Left lung (tissue), 4 donors: ENCODE measurements at regions not wholly inside any gene's neighbourhood (a gene's known extent, or its start where the extent isn't known, plus 50 kb on each side); places are given as distances from the start of the nearest gene placed in this dataset.

ENCODE experiments used
- ATAC-seq: fragments of 200-7000 bp; cut with Tn5 transposase; one replicate; pipeline ENCODE4 v1.9.1; 2020; ENCODE audit warnings: moderate library complexity
- DNase-seq, 4 donors: peaks; one replicate each; pipeline ENCODE4 v3.0.0-alpha.2; 2013 to 2020
- H3K27ac ChIP-seq, 2 donors: fragments of 200-600 bp; sonication (generic) in 1 of 2; one replicate each; pipeline versions ENCODE4 v1.5.0 to v1.8.0; 2020 to 2021
- H3K27me3 ChIP-seq, 2 donors: fragments of 200-600 bp; sonication (generic) in 1 of 2; one replicate each; pipeline versions ENCODE4 v1.5.0 to v1.8.0; 2020 to 2021
- H3K36me3 ChIP-seq, 2 donors: fragments of 200-600 bp; sonication (generic) in 1 of 2; one replicate each; pipeline versions ENCODE4 v1.5.0 to v1.8.0; 2020 to 2021
- H3K4me1 ChIP-seq, 2 donors: fragments of 200-600 bp; one replicate each; pipeline ENCODE4 v1.8.0; 2021
- H3K4me3 ChIP-seq, 2 donors: fragments of 200-600 bp; sonication (generic) in 1 of 2; one replicate each; pipeline versions ENCODE4 v1.5.0 to v1.8.0; 2020 to 2021; ENCODE audit warnings: mild to moderate bottlenecking in 1 of 2
- H3K9me3 ChIP-seq, 2 donors: fragments of 200-600 bp; sonication (generic) in 1 of 2; one replicate each; pipeline versions ENCODE4 v1.5.0 to v1.8.0; 2020 to 2021
- intact Hi-C, 2 donors: fragments of 100-400 bp; cut with DNase I; formaldehyde crosslinking; loops; one replicate each; pipeline versions ENCODE4 v1.11.2 to v1.14.2; 2022
- TF ChIP-seq, protein P1 (sequence below), 2 donors: fragments of 200-600 bp; sonication (generic) in 1 of 2; IDR thresholded peaks; one replicate each; pipeline versions ENCODE4 v1.5.0 to v1.8.0; 2021; ENCODE audit warnings: antibody characterized with exemption in 2 of 2
- donor health status: DM: no; HTN: yes; CAD: no.
- donor health status: DM: no; HTN: no; CAD: no.

- no peaks in the 10 kb centered on the region for H3K9me3 ChIP-seq
- no peaks in the 10 kb centered on the region for H3K27me3 ChIP-seq
- peak in 2 of 4 donors; percentile 54 to 74 for DNase-seq
- H3K27ac ChIP-seq, result no peak overlapping the region
- TF ChIP-seq, protein P1, sequence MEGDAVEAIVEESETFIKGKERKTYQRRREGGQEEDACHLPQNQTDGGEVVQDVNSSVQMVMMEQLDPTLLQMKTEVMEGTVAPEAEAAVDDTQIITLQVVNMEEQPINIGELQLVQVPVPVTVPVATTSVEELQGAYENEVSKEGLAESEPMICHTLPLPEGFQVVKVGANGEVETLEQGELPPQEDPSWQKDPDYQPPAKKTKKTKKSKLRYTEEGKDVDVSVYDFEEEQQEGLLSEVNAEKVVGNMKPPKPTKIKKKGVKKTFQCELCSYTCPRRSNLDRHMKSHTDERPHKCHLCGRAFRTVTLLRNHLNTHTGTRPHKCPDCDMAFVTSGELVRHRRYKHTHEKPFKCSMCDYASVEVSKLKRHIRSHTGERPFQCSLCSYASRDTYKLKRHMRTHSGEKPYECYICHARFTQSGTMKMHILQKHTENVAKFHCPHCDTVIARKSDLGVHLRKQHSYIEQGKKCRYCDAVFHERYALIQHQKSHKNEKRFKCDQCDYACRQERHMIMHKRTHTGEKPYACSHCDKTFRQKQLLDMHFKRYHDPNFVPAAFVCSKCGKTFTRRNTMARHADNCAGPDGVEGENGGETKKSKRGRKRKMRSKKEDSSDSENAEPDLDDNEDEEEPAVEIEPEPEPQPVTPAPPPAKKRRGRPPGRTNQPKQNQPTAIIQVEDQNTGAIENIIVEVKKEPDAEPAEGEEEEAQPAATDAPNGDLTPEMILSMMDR (IDR thresholded peaks at IDR 0.05), result no peak
- H3K4me3 ChIP-seq, result no peak overlapping the region
- intact Hi-C loops, result no loop called here
- no peak for ATAC-seq
- no peaks in the 10 kb centered on the region for H3K4me1 ChIP-seq
- H3K36me3 ChIP-seq, result no peaks in the 10 kb centered on the region
These were observed 53.7 kb upstream of the SMIM15 start for GRCh38 chr5:61215996-61216395.

DNA sequence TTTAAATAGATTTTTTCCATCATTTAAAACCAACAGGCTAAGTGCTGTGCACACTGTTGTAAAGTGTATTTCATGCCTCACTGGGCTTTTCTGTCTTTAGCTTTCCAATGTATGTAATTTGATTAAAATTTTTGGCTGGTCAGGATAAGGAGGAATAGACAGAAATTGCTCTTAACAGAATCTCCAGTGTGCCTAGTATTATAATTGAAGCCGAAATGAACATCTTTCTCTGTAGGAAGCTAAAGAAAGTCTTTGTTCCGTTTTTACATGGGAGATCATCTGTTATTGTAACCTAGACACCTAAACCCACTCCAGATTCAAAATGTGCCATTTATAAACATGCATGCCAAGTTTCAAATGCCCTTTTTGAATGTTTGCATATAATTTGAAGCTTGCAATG is 54.5 kb upstream of the SMIM15 start:
- ATAC-seq (no peak), DNase-seq (no peak)
- H3K27ac ChIP-seq, result no peak overlapping the region
- H3K36me3 ChIP-seq, result no peaks in the 10 kb centered on the region
- H3K27me3 ChIP-seq, result no peaks in the 10 kb centered on the region
- intact Hi-C loops, result no loop called here
- H3K4me3 ChIP-seq, result no peak overlapping the region
- TF ChIP-seq, protein P1 (IDR thresholded peaks at IDR 0.05), result no peak
- H3K4me1 ChIP-seq, result no peaks in the 10 kb centered on the region
- no peaks in the 10 kb centered on the region for H3K9me3 ChIP-seq

- no peak overlapping the region for H3K4me3 ChIP-seq
- no peak for ATAC-seq
- no peak overlapping the region for H3K27ac ChIP-seq
- TF ChIP-seq, protein P1 (IDR thresholded peaks at IDR 0.05), result no peak
- H3K4me1 ChIP-seq, result no peaks in the 10 kb centered on the region
- no peaks in the 10 kb centered on the region for H3K27me3 ChIP-seq
- DNase-seq, result no peak
- no peaks in the 10 kb centered on the region for H3K36me3 ChIP-seq
- intact Hi-C loops, result no loop called here
- no peaks in the 10 kb centered on the region for H3K9me3 ChIP-seq
These were observed 54.9 kb upstream of the SMIM15 start for GRCh38 chr5:61217214-61217613.

- H3K9me3 ChIP-seq, result peaks cover 0 to 7% of the 10 kb centered on the region in 2 donors
- no peak overlapping the region for H3K27ac ChIP-seq
- no peaks in the 10 kb centered on the region for H3K36me3 ChIP-seq
- DNase-seq, result no peak
- intact Hi-C loops, result no loop called here
- H3K4me1 ChIP-seq, result peaks cover 0 to 2% of the 10 kb centered on the region in 2 donors
- no peak overlapping the region for H3K4me3 ChIP-seq
- TF ChIP-seq, protein P1 (IDR thresholded peaks at IDR 0.05), result no peak
- no peaks in the 10 kb centered on the region for H3K27me3 ChIP-seq
- ATAC-seq, result peak; percentile 85
These were observed 66.0 kb upstream of the SMIM15 start for GRCh38 chr5:61228229-61228628.

DNA sequence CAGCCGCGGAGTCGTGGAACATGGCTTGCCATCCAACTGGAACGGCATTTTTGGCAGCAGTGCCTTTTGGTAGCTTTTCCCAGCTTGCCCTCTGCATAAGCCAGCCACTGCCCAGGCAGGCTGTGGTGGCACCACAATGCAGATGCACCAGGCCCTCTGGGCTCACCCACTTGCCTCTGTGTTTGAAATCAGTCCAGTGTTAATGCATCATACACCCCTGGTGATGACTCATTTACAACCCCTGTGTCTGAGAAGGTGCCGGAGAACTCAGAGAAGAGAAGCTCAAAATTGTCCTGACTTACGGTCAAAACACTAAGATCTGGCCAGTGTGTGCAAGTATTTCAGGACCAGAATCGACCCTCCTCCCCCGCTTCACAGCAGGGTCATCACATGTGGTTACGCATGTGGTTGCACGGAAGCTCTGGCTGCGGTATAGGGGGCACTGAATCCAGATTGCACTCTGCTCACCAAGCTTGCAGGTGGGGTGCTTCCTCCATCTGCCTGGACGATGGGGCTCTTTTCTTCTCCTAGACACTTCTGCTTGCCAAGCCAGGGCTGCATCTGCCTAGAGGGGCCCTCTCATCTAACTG is 66.5 kb upstream of the SMIM15 start:
- Histone ChIP-seq H3K4me3 (no peak overlapping the region), H3K27me3 (no peaks in the 10 kb centered on the region), H3K9me3 (peaks cover 0 to 7% of the 10 kb centered on the region in 2 donors), H3K4me1 (peaks cover 0 to 2% of the 10 kb centered on the region in 2 donors), H3K36me3 (no peaks in the 10 kb centered on the region), H3K27ac (no peak overlapping the region)
- no peak for DNase-seq
- intact Hi-C loops, result no loop called here
- peak; percentile 22 for ATAC-seq
- TF ChIP-seq, protein P1 (IDR thresholded peaks at IDR 0.05), result no peak
